Breast epithelium (tissue), 4 donors: ENCODE measurements at regions not wholly inside any gene's neighbourhood (a gene's known extent, or its start where the extent isn't known, plus 50 kb on each side); places are given as distances from the start of the nearest gene placed in this dataset.

Experiments
- DNase-seq, 2 donors: peaks; one replicate each; pipeline ENCODE4 v3.0.0-alpha.2; 2019; ENCODE audit warnings: low spot score in 2 of 2
- H3K27ac ChIP-seq, 2 donors: fragments of 200-600 bp; sonication (generic) in 1 of 2; one replicate each; pipeline ENCODE4 v1.5.1; 2016 to 2019; ENCODE audit warnings: mild to moderate bottlenecking in 1 of 2
- H3K27me3 ChIP-seq, 2 donors: fragments of 200-600 bp; sonication (generic) in 1 of 2; one replicate each; pipeline versions ENCODE4 v1.5.1 to v1.6.0; 2017 to 2019; ENCODE audit warnings: control low read depth in 1 of 2, mild to moderate bottlenecking in 1 of 2
- H3K36me3 ChIP-seq: fragments of 200-600 bp; one replicate; pipeline ENCODE4 v1.5.1; 2019
- H3K4me1 ChIP-seq, 2 donors: fragments of 200-600 bp; sonication (generic); one replicate each; pipeline ENCODE4 v1.5.1; 2016 to 2019; ENCODE audit warnings: control low read depth in 1 of 2
- H3K4me3 ChIP-seq, 3 donors: fragments of 200-600 bp; sonication (generic); 1 replicate in 2 of 3; 2 replicates in 1 of 3; pipeline ENCODE4 v1.5.1; 2016 to 2019; ENCODE audit warnings: mild to moderate bottlenecking in 3 of 3, moderate library complexity in 2 of 3
- H3K9me3 ChIP-seq, 2 donors: fragments of 200-600 bp; sonication (generic) in 1 of 2; one replicate each; pipeline ENCODE4 v1.5.1; 2016 to 2019; ENCODE audit warnings: control low read depth in 1 of 2
- POLR2A ChIP-seq: fragments of 450-650 bp; IDR thresholded peaks from one replicate; pipeline ENCODE4 v1.6.1; 2016; ENCODE audit warnings: antibody characterized with exemption, mild to moderate bottlenecking, moderate library complexity
- POLR2AphosphoS5 ChIP-seq, 3 donors: sonication (generic); formaldehyde crosslinking; IDR thresholded peaks; one replicate each; pipeline ENCODE4 v1.6.1; 2017; ENCODE audit warnings: antibody characterized with exemption in 3 of 3
- intact Hi-C: fragments of 100-400 bp; cut with DNase I; formaldehyde crosslinking; loops from one replicate; pipeline ENCODE4 v1.15.1; 2023; ENCODE audit warnings: low total_unique reads
- TF ChIP-seq, protein P1 (sequence below), 3 donors: fragments of 450-650 bp; IDR thresholded peaks; one replicate each; pipeline ENCODE4 v1.5.1; 2016 to 2017; ENCODE audit warnings: antibody characterized with exemption in 3 of 3, mild to moderate bottlenecking in 3 of 3, moderate library complexity in 3 of 3

DNA sequence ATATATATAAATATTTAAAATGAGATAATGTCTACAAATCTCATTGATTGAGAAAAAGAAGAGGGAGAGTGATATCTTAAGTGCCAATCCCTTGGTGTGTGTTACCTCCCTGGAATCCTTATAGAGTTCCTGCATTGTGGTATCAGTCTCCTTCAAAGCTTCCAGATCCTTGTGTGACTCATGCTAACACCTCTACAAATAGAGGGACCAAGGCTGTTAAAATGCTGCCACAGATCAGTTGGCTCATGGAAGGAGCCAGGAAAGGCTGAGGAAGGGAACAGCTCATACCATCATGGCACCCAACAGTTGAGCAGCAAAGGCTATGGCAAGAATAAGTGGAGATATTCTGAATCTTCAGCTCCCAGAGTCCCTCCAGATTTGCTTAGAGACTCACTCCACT is 163.6 kb upstream of the ISX start:
- Histone ChIP-seq H3K4me3 (no peak overlapping the region), H3K36me3 (no peaks in the 10 kb centered on the region), H3K27ac (no peak overlapping the region), H3K27me3 (no peaks in the 10 kb centered on the region), H3K9me3 (no peaks in the 10 kb centered on the region), H3K4me1 (no peaks in the 10 kb centered on the region)
- TF ChIP-seq POLR2AphosphoS5 (IDR thresholded peaks at IDR 0.05) (no peak), POLR2A (no peak)
- TF ChIP-seq, protein P1, sequence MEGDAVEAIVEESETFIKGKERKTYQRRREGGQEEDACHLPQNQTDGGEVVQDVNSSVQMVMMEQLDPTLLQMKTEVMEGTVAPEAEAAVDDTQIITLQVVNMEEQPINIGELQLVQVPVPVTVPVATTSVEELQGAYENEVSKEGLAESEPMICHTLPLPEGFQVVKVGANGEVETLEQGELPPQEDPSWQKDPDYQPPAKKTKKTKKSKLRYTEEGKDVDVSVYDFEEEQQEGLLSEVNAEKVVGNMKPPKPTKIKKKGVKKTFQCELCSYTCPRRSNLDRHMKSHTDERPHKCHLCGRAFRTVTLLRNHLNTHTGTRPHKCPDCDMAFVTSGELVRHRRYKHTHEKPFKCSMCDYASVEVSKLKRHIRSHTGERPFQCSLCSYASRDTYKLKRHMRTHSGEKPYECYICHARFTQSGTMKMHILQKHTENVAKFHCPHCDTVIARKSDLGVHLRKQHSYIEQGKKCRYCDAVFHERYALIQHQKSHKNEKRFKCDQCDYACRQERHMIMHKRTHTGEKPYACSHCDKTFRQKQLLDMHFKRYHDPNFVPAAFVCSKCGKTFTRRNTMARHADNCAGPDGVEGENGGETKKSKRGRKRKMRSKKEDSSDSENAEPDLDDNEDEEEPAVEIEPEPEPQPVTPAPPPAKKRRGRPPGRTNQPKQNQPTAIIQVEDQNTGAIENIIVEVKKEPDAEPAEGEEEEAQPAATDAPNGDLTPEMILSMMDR (IDR thresholded peaks at IDR 0.05) = no peak
- intact Hi-C loops = no loop called here
- no peak for DNase-seq

DNA sequence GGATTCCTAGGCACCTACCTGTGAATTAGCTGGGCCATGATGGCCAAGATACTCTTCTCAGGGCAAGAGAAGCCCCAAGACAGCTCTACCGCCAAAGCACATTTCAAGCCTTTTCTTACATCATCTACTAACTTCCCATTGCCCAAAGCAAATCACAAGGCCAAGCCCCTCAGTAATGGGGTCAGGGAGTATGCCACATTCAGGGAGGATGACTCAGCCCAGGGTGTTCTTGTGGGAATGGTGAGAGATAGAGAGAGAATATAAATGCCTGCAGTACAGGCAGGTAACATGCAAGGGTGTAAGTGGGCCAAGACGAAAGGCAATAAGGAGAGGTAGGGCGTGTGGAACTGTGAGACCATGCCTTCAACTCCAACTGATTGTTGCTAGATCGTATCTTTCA is 162.5 kb upstream of the ISX start:
- intact Hi-C loops = no loop called here
- TF ChIP-seq, protein P1 (IDR thresholded peaks at IDR 0.05) = no peak
- TF ChIP-seq POLR2A (no peak), POLR2AphosphoS5 (IDR thresholded peaks at IDR 0.05) (no peak)
- Histone ChIP-seq H3K4me1 (no peaks in the 10 kb centered on the region), H3K27ac (no peak overlapping the region), H3K27me3 (peaks cover 0 to 1% of the 10 kb centered on the region in 2 donors), H3K4me3 (no peak overlapping the region), H3K9me3 (no peaks in the 10 kb centered on the region), H3K36me3 (no peaks in the 10 kb centered on the region)
- no peak for DNase-seq

DNA sequence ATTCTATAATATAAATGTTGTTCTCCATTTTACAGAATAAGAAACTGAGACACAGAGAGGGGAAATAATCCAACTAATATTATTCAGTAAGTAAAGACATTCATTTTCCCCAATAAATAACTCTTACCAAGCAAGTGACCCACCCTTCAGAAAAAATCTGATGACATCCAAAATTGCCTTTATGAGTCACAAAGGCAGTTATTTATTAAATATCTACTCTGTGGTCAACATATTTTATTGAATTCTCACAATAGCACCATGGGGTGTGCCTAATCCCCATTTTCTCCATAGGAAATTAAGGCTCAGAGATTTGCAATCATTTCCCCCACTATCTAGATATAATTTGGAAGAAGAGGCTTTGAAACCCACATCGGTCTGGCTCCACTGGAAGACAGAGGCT is 161.5 kb upstream of the ISX start:
- no peaks in the 10 kb centered on the region for H3K36me3 ChIP-seq
- intact Hi-C loops = no loop called here
- DNase-seq = no peak
- TF ChIP-seq POLR2A = no peak
- TF ChIP-seq POLR2AphosphoS5 (IDR thresholded peaks at IDR 0.05) = no peak
- TF ChIP-seq, protein P1 (IDR thresholded peaks at IDR 0.05) = no peak
- peaks cover 0 to 5% of the 10 kb centered on the region in 2 donors for H3K27me3 ChIP-seq
- H3K27ac ChIP-seq = no peak overlapping the region
- H3K9me3 ChIP-seq = no peaks in the 10 kb centered on the region
- no peak overlapping the region for H3K4me3 ChIP-seq
- H3K4me1 ChIP-seq = no peaks in the 10 kb centered on the region

DNA sequence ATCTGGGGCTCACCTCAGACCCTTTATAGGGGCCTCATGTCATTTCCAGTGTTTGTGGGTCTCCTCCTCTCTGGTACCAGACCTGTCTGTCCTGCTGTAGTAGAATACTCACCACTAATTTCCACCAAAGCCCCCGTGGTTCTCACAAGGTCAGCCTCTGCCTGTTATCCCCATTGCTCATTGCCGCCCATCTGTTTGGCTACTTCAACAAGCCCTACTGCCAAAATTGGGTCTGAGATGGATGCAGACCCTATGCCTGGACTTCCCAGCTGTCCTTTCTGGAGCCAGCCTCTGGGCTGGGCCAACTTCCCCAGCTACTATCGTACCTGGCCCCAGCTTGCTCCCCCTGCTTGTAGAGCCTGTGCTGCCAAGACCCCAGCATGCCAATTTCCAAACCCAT is 152.1 kb upstream of the ISX start:
- intact Hi-C loops = no loop called here
- Histone ChIP-seq H3K27me3 (peaks cover 0 to 10% of the 10 kb centered on the region in 2 donors), H3K9me3 (no peaks in the 10 kb centered on the region)

DNA sequence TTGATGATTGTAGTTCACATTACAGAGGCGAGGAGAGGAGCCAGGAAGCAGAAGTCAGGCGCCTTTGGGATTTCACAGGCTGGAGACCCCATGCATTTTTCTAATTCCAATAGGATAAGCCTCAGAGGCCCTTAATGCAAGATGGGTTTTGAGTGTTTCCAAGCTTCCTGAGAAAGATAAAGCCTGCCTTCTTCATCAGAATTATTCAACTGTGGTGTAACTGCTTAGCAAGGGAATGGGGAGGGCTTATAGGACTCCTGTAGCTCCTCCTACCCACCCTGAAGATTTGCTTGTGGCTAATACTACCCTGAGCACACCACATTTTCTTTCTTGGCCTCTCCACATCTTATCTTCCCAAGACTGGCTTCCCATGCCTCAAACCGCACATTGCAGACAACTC is 151.1 kb upstream of the ISX start:
- Histone ChIP-seq H3K9me3 (no peaks in the 10 kb centered on the region), H3K36me3 (no peaks in the 10 kb centered on the region), H3K27me3 (peaks cover 0 to 10% of the 10 kb centered on the region in 2 donors), H3K27ac (no peak overlapping the region), H3K4me3 (no peak overlapping the region), H3K4me1 (no peaks in the 10 kb centered on the region)
- intact Hi-C loops = no loop called here
- TF ChIP-seq POLR2A (no peak), POLR2AphosphoS5 (IDR thresholded peaks at IDR 0.05) (no peak)
- TF ChIP-seq, protein P1 (IDR thresholded peaks at IDR 0.05) = no peak
- DNase-seq = no peak

More for the DNA sequence above, 152.1 kb upstream of the ISX start:
- Histone ChIP-seq H3K27ac (no peak overlapping the region), H3K4me1 (no peaks in the 10 kb centered on the region), H3K4me3 (no peak overlapping the region), H3K36me3 (no peaks in the 10 kb centered on the region)
- TF ChIP-seq POLR2A (no peak), POLR2AphosphoS5 (IDR thresholded peaks at IDR 0.05) (no peak)
- TF ChIP-seq, protein P1 (IDR thresholded peaks at IDR 0.05) = no peak
- no peak for DNase-seq
